Activated CD8-positive, alpha-beta T cell treated with anti-CD3 and anti-CD28 coated beads for 36 hours (primary cell): ENCODE measurements at regions not wholly inside any gene's neighbourhood (a gene's known extent, or its start where the extent isn't known, plus 50 kb on each side); places are given as distances from the start of the nearest gene placed in this dataset.

Experiments
- ATAC-seq: fragments of 200-7000 bp; cut with Tn5 transposase; one replicate; pipeline ENCODE4 v1.10.0; 2021; ENCODE audit warnings: mild to moderate bottlenecking, moderate library complexity
- CTCF ChIA-PET: fragments of 350-600 bp; sonication (Branson Sonifier 250); formaldehyde crosslinking; loops from one replicate; lab custom pipeline; 2021; ENCODE audit warnings: antibody characterized with exemption; lab: Charles Lee
- POLR2A ChIA-PET: fragments of 350-600 bp; sonication (Branson Sonifier 250); formaldehyde crosslinking; loops from one replicate; lab custom pipeline; 2021; ENCODE audit warnings: antibody characterized with exemption; lab: Charles Lee
- DNase-seq: peaks from one replicate; pipeline ENCODE4 v3.0.0-alpha.2; 2020
- H3K27ac Mint-ChIP-seq: one replicate; pipeline ENCODE4 v1.8.0; 2021; ENCODE audit warnings: mild to moderate bottlenecking, mixed read lengths
- H3K27me3 Mint-ChIP-seq: one replicate; pipeline ENCODE4 v1.8.0; 2021; ENCODE audit warnings: mixed read lengths
- H3K36me3 Mint-ChIP-seq: one replicate; pipeline ENCODE4 v1.8.0; 2021; ENCODE audit warnings: low read depth, mixed read lengths
- H3K4me1 Mint-ChIP-seq: one replicate; pipeline ENCODE4 v1.8.0; 2021; ENCODE audit warnings: low read depth, mixed read lengths
- H3K4me3 Mint-ChIP-seq: one replicate; pipeline ENCODE4 v1.8.0; 2021; ENCODE audit warnings: mild to moderate bottlenecking, moderate library complexity, mixed read lengths
- H3K9me3 Mint-ChIP-seq: one replicate; pipeline ENCODE4 v1.8.0; 2021; ENCODE audit warnings: mixed read lengths
- CTCF ChIP-seq: fragments of 200-600 bp; IDR thresholded peaks from one replicate; pipeline ENCODE4 v1.8.0; 2022; ENCODE audit warnings: antibody characterized with exemption, mild to moderate bottlenecking
- intact Hi-C: fragments of 100-400 bp; cut with micrococcal nuclease; formaldehyde crosslinking; loops from one replicate; pipeline ENCODE4 v1.10.0; 2022

GRCh38 chr2:23128684-23129292 lies 256.2 kb upstream of the KLHL29 start:
- no peak for TF ChIP-seq CTCF
- ChIA-PET POLR2A (interaction anchor here (0.6 kb wide), 1 partner anchor 569 kb away, joined by 3 read pairs; no protein-coding TSS in a partner anchor), CTCF (no interaction called here)
- DNase-seq = no peak
- peaks cover 10% of the 10 kb centered on the region for H3K27me3 Mint-ChIP-seq
- intact Hi-C loops = no loop called here
- H3K36me3 Mint-ChIP-seq = no peaks in the 10 kb centered on the region
- ATAC-seq = no peak
- H3K27ac Mint-ChIP-seq = no peak overlapping the region
- no peaks in the 10 kb centered on the region for H3K4me1 Mint-ChIP-seq
- no peaks in the 10 kb centered on the region for H3K9me3 Mint-ChIP-seq
- no peak overlapping the region for H3K4me3 Mint-ChIP-seq

- no peaks in the 10 kb centered on the region for H3K36me3 Mint-ChIP-seq
- intact Hi-C loops = no loop called here
- POLR2A ChIA-PET = no interaction called here
- H3K4me3 Mint-ChIP-seq = no peak overlapping the region
- no peak for TF ChIP-seq CTCF
- H3K27ac Mint-ChIP-seq = no peak overlapping the region
- ATAC-seq (no peak), DNase-seq (no peak)
- CTCF ChIA-PET = no interaction called here
- H3K27me3 Mint-ChIP-seq = peaks cover 13% of the 10 kb centered on the region
- no peaks in the 10 kb centered on the region for H3K4me1 Mint-ChIP-seq
- no peaks in the 10 kb centered on the region for H3K9me3 Mint-ChIP-seq
Measured at GRCh38 chr2:23131066-23131575, 253.9 kb upstream of the KLHL29 start.

- no peak for TF ChIP-seq CTCF
- intact Hi-C loops = no loop called here
- Mint-ChIP-seq H3K27me3 (peaks cover 13% of the 10 kb centered on the region), H3K27ac (no peak overlapping the region), H3K4me1 (no peaks in the 10 kb centered on the region), H3K4me3 (no peak overlapping the region), H3K36me3 (no peaks in the 10 kb centered on the region), H3K9me3 (no peaks in the 10 kb centered on the region)
- DNase-seq (no peak), ATAC-seq (no peak)
- ChIA-PET POLR2A (no interaction called here), CTCF (no interaction called here)
Measured at GRCh38 chr2:23132000-23132399, 253.0 kb upstream of the KLHL29 start.

GRCh38 chr2:23132823-23133595 lies 252.0 kb upstream of the KLHL29 start:
- Mint-ChIP-seq H3K4me1 (no peaks in the 10 kb centered on the region), H3K36me3 (no peaks in the 10 kb centered on the region), H3K9me3 (no peaks in the 10 kb centered on the region), H3K4me3 (no peak overlapping the region), H3K27ac (no peak overlapping the region), H3K27me3 (peaks cover 13% of the 10 kb centered on the region)
- POLR2A ChIA-PET = no interaction called here
- no peak for TF ChIP-seq CTCF
- ATAC-seq = no peak
- intact Hi-C loops = no loop called here
- CTCF ChIA-PET = no interaction called here
- DNase-seq = no peak

GRCh38 chr2:23134726-23135125 lies 250.3 kb upstream of the KLHL29 start:
- POLR2A ChIA-PET = no interaction called here
- intact Hi-C loops = no loop called here
- ATAC-seq (no peak), DNase-seq (no peak)
- TF ChIP-seq CTCF = no peak
- H3K9me3 Mint-ChIP-seq = no peaks in the 10 kb centered on the region
- H3K4me3 Mint-ChIP-seq = no peak overlapping the region
- H3K4me1 Mint-ChIP-seq = no peaks in the 10 kb centered on the region
- H3K36me3 Mint-ChIP-seq = no peaks in the 10 kb centered on the region
- no peak overlapping the region for H3K27ac Mint-ChIP-seq
- H3K27me3 Mint-ChIP-seq = peaks cover 13% of the 10 kb centered on the region
- CTCF ChIA-PET = no interaction called here
